NCI-H2029 treated with DMSO at 0.1 percent for 48 hours (cell line): ENCODE measurements at regions not wholly inside any gene's neighbourhood (a gene's known extent, or its start where the extent isn't known, plus 50 kb on each side); places are given as distances from the start of the nearest gene placed in this dataset.

Source experiments
- DNase-seq: peaks from one replicate; lab custom pipeline; 2025; lab: John Stamatoyannopoulos, UW

DNA sequence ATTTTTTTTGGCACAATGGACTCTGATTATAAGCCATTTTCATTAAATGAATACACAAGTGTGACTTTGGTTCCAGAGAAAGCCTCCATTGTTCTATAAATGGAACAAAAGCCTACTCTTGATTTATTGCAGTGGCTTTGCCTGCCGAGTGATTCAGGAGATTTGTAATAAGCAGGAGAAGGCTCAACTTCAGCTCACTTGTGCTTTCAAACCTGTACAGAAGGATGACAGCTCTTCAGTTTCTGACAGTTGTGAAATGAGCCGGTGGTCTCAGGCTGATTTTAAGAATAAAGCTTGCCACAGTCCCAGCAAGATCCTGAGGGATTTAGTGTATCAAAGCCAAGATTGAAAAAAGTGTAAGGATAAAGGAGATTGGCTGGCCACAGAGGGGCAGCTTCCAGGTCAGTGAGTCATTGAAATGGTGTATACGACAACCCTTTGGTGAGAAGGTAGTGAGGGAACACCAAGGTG is 438.8 kb upstream of the TGFBR2 start:
- DNase-seq = no peak

DNA sequence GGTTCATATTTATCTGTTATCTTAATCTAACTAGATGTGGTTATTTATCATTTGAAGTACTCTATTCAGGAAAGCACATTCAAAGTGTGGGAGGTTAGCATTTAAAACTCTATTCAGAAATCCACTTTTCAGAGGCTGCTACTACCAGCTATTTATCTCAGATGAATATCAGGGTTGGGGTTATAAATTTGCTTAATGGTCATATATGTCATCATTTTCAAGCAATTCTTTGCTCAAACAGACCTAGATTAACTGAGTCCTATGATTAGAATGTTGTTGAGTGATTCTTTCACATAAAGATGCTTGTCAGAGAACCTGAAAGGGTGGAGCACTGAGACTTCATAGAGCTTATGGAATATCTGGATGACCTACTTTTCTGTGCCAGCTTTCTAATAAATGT is 436.9 kb upstream of the TGFBR2 start:
- no peak for DNase-seq

DNA sequence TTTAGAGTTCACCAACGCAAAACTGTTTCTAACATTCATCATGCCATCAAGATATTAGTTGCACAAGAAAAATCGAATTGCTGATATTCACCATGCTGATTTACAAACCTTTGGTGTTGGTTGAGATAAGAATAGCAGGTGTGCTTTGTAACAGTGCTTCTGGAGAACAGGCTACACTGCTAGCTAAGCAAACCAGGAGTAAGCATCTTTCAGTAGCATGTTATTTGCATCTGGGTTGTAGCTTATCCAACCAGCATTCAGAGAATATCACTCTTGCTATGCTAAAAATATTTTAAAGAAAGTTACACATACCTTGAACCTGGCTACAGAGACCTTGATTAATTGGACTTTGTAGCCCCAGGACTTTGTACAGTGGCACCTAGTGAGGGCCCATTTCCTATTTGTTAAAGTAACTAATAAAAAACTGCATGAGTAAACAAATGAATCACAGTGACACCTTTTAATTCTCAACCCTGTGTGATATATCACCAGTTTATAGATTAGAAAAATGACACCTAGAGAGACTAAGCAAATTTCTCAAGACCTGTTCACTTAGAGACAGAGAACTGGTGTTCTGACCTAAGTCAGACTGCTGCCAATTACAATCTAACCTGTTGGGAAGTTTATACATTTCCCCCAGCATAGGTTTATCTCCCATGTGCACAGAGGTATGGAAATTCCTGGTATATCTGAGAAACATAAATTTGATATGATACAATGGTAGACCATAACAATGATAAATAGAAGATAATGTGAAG is 435.5 kb upstream of the TGFBR2 start:
- DNase-seq = no peak

DNA sequence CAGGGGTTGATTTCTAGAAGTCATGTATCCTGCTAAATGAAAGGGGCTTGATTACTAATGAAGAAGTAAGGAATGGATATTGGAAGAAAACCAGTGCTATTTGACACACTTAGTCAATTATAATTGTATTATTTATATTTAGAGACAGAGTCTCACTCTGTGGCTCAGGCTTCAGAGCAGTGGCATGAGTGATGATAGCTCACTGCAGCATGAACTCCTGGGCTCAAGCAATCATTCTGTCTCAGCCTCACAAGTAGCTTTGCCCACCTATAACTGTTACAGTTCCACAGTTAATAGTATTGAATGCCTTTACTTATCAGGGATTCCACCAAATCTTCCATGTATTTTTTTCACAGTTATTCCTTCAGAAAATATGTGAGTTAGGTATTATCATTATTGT is 432.0 kb upstream of the TGFBR2 start:
- no peak for DNase-seq

GRCh38 chr3:30180310-30181177 is 425.9 kb upstream of the TGFBR2 start:
- no peak for DNase-seq

DNA sequence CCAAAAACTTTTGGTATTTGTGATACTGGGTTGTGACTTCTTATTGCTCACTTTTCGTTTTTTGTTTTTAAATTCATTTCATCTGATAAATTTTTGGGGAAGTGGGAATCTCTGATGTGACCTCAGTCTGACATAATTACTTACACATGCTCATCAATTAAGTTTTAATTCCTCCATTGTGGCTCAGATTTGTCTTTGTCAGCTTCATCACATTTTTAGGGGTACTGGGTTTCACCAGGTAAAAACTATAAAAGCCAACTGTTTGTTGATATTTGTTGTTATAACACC is 425.3 kb upstream of the TGFBR2 start:
- DNase-seq = no peak

- no peak for DNase-seq
Measured at GRCh38 chr3:30181581-30181980, 424.8 kb upstream of the TGFBR2 start.

DNA sequence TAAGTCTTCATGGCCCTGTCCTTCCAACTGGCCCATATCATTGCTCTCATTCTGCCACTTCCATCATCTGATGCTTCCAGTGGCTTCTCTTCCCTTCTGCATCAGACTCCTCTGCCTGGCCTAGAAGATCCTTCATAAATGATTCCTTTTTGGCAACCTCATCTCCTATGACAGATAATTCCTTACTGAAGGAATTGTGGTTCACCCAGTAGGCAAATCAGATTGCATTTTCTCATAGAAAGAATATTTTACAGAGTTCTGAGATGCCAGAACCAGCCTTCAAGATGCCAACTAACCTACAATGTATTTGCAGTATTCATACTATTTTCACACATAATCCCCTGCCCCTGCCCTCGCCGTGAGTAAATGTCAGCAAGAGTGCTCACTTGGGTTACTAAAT is 423.0 kb upstream of the TGFBR2 start:
- DNase-seq = no peak

GRCh38 chr3:30184091-30184810 is 422.1 kb upstream of the TGFBR2 start:
- no peak for DNase-seq

GRCh38 chr3:30185872-30186271 is 420.5 kb upstream of the TGFBR2 start:
- DNase-seq = no peak

- no peak for DNase-seq
Measured at GRCh38 chr3:30186741-30187219, 419.6 kb upstream of the TGFBR2 start.

GRCh38 chr3:30187366-30187765 is 419.0 kb upstream of the TGFBR2 start:
- DNase-seq = no peak

DNA sequence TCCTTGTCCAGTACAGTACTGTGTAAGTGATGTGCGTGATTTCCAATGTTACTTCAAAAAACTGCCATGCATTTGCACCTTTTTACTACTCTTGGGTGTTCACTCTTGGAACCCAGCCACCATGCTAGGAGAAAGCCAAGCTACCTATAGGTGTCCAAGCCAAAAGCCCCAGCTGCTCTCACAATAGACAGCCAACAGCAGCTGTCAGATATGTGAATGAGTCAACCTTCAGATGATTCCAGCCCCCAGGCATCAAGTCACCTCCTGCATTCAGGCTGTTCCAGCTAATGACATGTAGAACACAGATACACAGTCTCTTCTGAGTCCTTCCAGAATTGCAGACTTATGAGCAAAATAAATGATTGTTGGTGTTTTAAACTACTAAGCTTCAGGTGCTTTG is 417.7 kb upstream of the TGFBR2 start:
- DNase-seq = peak; percentile 83

GRCh38 chr3:30189900-30190299 is 416.5 kb upstream of the TGFBR2 start:
- no peak for DNase-seq

- DNase-seq = no peak
Measured at GRCh38 chr3:30193625-30194044, 412.8 kb upstream of the TGFBR2 start.

DNA sequence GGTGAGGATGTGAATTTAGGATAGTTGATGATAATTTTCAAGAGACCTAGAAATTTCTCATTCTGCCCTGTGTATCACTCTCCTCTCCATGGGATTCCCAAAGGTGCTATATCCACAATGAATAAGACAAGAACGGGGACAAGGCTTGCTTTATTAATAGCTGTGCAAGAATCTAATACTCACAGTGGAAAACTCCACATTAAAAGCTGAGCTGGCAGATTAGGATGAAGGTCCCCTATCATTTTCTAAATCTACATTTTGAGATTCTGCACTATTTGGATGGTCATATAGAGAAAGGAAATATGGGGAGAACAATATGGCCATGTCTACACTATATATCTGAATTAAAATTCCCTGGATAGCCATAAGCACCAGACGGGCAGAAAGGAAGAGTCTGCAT is 411.0 kb upstream of the TGFBR2 start:
- no peak for DNase-seq

- DNase-seq = no peak
Measured at GRCh38 chr3:30198162-30198561, 408.2 kb upstream of the TGFBR2 start.

- DNase-seq = peak; percentile 25
Measured at GRCh38 chr3:30199096-30199759, 407.2 kb upstream of the TGFBR2 start.

DNA sequence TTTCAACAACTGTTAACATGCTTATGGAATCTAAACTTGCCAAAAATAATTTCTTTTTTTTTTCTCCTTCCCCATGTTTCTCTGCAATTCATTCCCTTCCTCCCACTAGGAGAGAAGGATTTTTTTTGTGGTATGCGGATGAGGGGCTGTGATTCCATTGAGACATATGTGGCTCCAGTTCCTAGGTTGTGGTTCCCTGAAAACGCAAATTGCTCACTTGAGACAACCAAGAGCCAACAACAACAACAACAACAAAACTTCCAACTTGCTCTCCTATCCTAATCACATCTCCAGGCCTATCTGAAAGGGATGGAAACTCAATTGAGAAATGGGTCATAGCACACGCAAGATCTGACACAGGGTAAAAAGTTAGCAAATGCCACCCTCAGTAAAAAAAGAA is 406.5 kb upstream of the TGFBR2 start:
- DNase-seq = no peak

GRCh38 chr3:30201715-30202114 is 404.7 kb upstream of the TGFBR2 start:
- DNase-seq = no peak

DNA sequence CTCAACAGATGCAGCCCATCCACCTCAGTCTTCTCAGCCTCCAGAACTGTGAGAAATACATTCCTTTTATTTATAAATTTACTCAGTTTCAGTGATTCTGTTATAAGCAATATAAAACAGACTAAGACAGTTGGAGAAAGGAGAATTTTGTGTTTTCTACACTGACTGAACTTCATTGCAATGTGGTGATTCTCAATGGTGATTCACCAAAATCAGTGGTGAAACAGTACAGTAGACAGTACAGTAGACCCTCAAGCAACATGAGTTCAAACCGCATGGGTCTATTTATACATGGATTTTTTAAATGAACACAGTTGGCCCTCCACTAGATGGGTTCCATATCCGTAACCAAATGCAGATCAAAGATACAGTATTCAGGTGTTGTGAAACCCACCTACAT is 403.1 kb upstream of the TGFBR2 start:
- DNase-seq = no peak

- DNase-seq = no peak
Measured at GRCh38 chr3:30204126-30204525, 402.3 kb upstream of the TGFBR2 start.
